ENCODE measurements at regions not wholly inside any gene's neighbourhood (a gene's known extent, or its start where the extent isn't known, plus 50 kb on each side); places are given as distances from the start of the nearest gene placed in this dataset.

DNA sequence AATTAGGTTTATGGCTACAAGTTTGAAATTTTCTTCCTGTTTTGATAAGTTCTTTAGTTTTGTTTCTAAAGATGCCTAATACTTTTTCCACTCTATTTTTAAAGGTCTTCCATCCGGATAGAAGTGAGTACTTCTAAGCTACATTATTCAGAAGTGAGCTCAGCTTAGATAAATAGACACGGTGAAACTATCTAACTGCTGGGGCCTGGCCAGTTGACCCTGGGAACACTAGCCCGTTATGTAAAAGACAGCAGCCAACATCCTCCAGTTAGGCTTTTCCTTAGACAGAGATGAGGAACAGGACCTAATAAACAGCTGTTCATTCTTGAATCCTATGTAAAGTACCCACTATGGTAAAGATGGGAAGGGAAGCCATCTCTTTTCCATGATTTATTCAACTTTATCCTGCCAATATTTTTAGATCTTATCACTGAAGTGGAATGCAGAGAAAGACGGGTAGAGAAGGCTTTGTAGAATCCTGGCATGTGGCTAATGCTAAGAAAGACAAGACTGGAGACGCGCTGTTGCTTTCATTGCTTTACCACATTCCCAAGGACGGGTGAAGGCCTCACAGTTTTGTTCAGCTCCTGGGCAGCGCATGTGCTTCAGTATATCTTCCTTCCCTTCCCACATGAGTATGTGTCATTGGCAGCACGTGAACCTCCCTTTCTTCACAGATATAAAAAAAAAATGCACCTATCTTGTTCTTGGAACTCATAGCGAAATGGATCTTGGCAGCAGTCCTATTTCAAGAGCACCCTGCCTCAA is 340.0 kb upstream of the MEOX2 start:
- no peak for DNase-seq (ENCODE audit: low read depth in 2 of 3, low spot score in 1 of 3)

DNA sequence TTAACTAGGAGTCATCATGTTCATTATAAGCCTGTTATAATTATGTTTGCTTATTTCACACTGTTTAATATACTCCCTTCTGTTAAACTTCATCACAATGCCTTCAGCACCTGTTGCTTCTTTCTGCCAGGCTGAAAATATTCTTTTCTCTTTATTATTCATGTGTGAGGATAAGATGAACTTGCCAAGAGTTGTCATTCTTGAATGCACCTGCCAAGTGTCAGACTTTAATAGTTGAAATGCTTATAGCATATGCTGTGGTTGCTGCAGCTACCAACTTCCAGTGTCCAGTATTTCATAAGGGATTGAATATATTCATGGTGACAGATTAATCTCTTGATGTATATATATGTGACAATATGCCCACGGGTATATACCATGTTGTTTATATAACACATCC is 339.2 kb upstream of the MEOX2 start:
- DNase-seq (ENCODE audit: low read depth in 2 of 3, low spot score in 1 of 3) = no peak

GRCh38 chr7:16023503-16023902 is 337.0 kb upstream of the MEOX2 start:
- DNase-seq (ENCODE audit: low read depth in 2 of 3, low spot score in 1 of 3) = no peak

- no peak for DNase-seq (ENCODE audit: low read depth in 2 of 3, low spot score in 1 of 3)
These were observed 336.6 kb upstream of the MEOX2 start for GRCh38 chr7:16023046-16023445.

DNA sequence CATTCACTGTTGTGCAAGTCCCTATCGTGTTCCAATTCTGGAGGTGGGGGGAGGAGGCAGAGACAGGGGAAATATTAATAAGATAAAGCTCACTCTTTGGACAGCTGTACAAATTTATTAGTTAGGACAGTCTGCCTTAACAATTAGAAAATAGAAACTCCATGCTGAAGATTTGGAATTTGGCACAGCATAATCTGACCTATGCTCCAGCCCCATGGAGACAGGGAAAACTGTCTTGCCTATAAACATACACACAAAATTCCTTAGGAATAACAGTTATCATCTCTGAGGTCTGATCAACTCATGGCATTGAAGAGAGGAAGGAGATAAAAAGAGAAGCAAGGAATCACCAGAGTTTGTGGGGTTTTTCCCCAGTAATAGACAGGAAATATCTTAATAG is 335.4 kb upstream of the MEOX2 start:
- no peak for DNase-seq (ENCODE audit: low read depth in 2 of 3, low spot score in 1 of 3)

GRCh38 chr7:16015981-16016380 is 329.5 kb upstream of the MEOX2 start:
- DNase-seq (ENCODE audit: low read depth in 2 of 3, low spot score in 1 of 3) = no peak

- DNase-seq (ENCODE audit: low read depth in 2 of 3, low spot score in 1 of 3) = no peak
These were observed 327.5 kb upstream of the MEOX2 start for GRCh38 chr7:16014031-16014430.

- DNase-seq (ENCODE audit: low read depth in 2 of 3, low spot score in 1 of 3) = no peak
These were observed 321.4 kb upstream of the MEOX2 start for GRCh38 chr7:16007911-16008310.

- no peak for DNase-seq (ENCODE audit: low read depth in 2 of 3, low spot score in 1 of 3)
These were observed 318.2 kb upstream of the MEOX2 start for GRCh38 chr7:16004702-16005101.

DNA sequence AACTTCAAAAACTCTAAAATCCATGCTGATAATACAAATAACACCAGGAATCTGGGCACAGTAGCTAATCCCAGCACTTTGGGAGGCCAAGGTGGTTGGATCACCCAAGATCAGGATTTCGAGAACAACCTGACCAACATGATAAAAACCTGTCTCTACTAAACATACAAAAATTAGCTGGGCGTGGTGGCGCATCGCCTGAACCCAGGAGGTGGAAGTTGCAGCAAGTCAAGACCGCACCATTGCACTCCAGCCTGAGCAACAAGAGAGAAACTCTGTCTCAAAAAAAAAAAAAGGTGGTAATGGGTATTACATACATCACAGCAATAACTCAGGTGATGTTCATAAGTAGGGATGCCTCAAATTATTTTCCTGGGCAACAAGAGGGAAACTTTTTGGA is 315.0 kb upstream of the MEOX2 start:
- no peak for DNase-seq (ENCODE audit: low read depth in 2 of 3, low spot score in 1 of 3)

GRCh38 chr7:15998617-15999016 is 312.1 kb upstream of the MEOX2 start:
- no peak for DNase-seq (ENCODE audit: low read depth in 2 of 3, low spot score in 1 of 3)

GRCh38 chr7:15995027-15995426 is 308.5 kb upstream of the MEOX2 start:
- no peak for DNase-seq (ENCODE audit: low read depth in 2 of 3, low spot score in 1 of 3)

DNA sequence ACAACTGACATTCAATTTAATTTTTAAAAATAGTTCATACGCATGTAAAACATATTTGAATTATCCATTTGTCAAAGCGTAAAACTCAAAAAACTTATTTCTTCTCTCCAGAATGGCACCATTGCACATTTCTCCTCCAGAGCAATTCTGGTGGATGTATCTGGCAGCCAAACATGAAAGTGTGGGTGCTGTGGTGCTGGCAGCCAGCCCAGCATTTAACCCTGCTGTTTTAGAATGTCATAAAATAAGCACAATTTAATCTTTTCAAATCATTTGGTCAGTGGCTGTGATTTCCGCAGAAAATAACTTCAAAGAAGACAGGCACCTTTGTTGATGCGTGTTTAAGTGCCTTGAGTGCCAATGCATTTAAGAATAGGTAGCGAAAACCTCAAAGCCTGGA is 302.7 kb upstream of the MEOX2 start:
- DNase-seq (ENCODE audit: low read depth in 2 of 3, low spot score in 1 of 3) = no peak

GRCh38 chr7:15985587-15986384 is 299.3 kb upstream of the MEOX2 start:
- DNase-seq (ENCODE audit: low read depth in 2 of 3, low spot score in 1 of 3) = no peak

DNA sequence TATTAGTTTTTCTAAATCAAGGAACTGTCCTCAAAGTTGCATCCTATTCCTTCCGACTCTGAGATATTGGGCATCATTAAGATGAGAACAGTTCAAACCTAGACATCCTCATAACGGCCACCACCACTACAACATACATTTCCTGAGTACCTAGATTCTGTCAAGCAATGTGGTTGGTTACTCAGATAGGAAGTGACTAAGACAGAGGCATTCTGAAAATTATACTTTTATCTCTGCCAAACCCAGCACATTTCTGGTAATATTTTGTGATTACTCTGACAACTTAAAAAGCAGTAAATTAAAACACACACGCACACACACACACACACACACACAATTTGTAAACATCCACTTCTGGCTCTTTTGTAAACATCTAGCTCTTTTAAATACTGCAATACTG is 291.2 kb upstream of the MEOX2 start:
- no peak for DNase-seq (ENCODE audit: low read depth in 2 of 3, low spot score in 1 of 3)

DNA sequence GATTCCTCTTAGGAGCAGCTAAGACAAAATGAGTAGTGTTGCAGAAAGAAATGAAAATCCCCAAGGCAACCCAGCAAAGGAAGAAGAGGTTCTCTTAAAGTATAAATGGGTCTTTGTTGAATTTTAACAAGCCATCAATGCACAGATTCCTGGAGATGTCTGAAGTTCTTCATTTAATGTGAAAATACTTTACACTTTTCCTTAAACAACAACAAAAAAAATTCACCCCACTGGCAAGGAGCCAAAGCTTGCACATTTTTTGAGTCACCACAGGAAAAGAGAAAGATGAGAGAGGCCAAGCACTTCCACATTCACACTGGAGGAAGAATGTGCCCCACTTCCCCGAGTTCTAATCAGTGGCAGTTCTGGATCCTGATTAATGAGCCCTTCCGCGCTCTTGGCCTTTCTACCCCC is 286.4 kb upstream of the MEOX2 start:
- no peak for DNase-seq (ENCODE audit: low read depth in 2 of 3, low spot score in 1 of 3)

DNA sequence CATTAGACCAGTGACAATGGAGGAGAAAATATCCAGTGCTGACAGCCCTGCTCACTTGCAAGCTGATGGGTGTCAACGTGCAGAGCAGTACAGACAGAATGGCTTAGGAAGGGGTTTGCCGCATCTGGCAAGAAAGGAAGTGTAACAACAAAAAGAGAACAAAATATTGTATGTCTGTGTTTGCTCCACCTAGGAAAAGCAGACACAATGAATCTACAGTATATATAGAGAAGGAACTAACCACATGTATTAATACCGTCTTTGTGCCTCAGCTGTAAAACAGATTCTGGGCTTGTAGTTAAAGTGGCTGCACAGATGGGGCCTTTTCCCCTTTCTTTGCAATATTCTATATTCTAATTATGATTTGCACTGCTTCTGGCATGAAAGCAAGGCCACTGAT is 281.1 kb upstream of the MEOX2 start:
- DNase-seq (ENCODE audit: low read depth in 2 of 3, low spot score in 1 of 3) = no peak

DNA sequence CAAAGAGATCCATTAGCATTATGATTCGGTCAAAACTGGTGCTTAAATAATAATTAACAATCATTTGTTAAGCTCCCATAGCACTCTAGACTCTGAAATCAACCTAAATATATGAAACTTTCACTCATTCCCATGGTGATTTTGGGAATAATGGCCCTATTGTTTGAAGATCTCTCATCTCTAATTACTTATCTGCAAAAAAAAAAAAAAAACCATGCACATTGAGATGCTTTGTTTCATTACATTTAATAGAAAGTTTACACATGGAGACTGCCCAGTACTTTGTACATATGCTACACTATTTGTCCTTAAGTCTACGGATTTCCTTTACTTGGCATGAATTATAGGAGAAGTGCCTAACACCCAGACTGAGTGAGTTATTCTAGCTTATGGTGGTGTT is 280.6 kb upstream of the MEOX2 start:
- no peak for DNase-seq (ENCODE audit: low read depth in 2 of 3, low spot score in 1 of 3)

GRCh38 chr7:15963206-15963605 is 276.7 kb upstream of the MEOX2 start:
- DNase-seq (ENCODE audit: low read depth in 2 of 3, low spot score in 1 of 3) = no peak

- DNase-seq (ENCODE audit: low read depth in 2 of 3, low spot score in 1 of 3) = no peak
These were observed 268.3 kb upstream of the MEOX2 start for GRCh38 chr7:15954671-15955354.

- no peak for DNase-seq (ENCODE audit: low read depth in 2 of 3, low spot score in 1 of 3)
These were observed 263.8 kb upstream of the MEOX2 start for GRCh38 chr7:15950299-15950698.

DNA sequence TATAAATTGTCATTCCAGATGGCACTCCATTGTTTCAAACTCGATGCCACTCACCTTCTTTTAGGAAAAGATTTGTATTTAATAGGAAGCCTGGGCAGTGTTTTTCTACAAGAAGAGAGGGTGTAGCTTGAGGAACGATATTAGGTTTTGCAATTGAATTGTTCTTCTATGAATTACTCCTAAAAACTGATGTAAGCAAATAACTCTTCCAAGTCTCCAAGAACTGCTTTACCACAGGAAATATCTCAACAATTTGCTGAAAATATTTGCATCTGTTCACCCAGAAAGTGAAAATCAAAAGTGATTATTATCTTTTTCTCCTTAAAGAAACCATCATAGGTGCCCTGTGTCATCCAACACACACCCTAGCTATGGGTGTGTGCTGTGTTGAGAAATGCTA is 261.3 kb upstream of the MEOX2 start:
- no peak for DNase-seq (ENCODE audit: low read depth in 2 of 3, low spot score in 1 of 3)

Measured in stimulated activated CD4-positive, alpha-beta T cell treated with anti-CD3 and anti-CD28 coated beads, Interleukin-12 subunit alpha, Interleukin-12 subunit beta, amount 100 ng/mL, for 48 hours (primary cell).